ENCODE measurements at regions not wholly inside any gene's neighbourhood (a gene's known extent, or its start where the extent isn't known, plus 50 kb on each side); places are given as distances from the start of the nearest gene placed in this dataset.

DNA sequence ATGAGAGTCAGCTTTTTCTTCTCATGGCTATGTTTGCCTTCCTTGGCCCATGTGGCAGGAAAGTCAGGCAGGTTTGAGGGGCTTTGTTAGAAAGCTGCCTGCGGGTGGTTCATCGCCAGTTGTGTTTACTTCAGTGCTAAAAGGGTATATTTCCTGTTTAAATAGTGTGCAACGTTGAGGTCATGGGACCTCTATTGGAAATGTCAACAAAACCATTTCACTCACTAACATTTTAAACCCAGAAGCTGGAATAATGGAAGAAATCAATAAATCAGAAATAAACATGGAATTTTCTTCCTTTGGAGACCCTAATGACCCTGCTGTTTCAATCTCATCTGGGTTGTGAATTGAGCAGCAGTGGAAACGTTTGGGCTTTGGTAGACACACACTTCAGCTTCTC is 185.8 kb downstream of the ANKRD50 start:
- H3K4me3 ChIP-seq (ENCODE audit: low read depth, low read length), result no peak overlapping the region
- CTCF ChIA-PET, result interaction anchor here (1.0 to 1.2 kb wide), 2 partner anchors 11 to 756 kb away, joined by 3 read pairs; no protein-coding TSS in a partner anchor
- POLR2A ChIA-PET, result no interaction called here
- DNase-seq (ENCODE audit: low read depth, low spot score), result no peak
- TF ChIP-seq, protein P1, sequence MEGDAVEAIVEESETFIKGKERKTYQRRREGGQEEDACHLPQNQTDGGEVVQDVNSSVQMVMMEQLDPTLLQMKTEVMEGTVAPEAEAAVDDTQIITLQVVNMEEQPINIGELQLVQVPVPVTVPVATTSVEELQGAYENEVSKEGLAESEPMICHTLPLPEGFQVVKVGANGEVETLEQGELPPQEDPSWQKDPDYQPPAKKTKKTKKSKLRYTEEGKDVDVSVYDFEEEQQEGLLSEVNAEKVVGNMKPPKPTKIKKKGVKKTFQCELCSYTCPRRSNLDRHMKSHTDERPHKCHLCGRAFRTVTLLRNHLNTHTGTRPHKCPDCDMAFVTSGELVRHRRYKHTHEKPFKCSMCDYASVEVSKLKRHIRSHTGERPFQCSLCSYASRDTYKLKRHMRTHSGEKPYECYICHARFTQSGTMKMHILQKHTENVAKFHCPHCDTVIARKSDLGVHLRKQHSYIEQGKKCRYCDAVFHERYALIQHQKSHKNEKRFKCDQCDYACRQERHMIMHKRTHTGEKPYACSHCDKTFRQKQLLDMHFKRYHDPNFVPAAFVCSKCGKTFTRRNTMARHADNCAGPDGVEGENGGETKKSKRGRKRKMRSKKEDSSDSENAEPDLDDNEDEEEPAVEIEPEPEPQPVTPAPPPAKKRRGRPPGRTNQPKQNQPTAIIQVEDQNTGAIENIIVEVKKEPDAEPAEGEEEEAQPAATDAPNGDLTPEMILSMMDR (IDR thresholded peaks at IDR 0.05; ENCODE audit: insufficient read depth, low read length, missing control alignments), result no peak

DNA sequence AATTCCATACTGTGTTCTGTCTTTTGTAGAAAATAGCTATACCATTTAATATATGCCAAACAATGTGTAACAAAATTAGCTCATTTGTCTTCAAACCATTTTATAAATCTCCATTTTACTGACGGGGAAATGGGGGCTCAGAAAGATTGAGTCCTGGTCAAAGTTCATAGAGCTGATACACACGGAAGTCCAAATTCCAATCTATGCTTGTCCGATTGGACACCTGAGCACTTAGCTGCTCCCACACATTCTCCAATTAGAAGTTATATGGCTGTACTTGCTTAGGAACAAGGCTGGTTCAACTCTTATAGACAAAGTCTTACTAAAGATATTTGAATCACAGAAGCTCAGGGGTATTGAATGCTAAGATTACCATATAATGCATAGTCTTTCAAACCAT is 185.2 kb downstream of the ANKRD50 start:
- no peak overlapping the region for H3K4me3 ChIP-seq (ENCODE audit: low read depth, low read length)
- TF ChIP-seq, protein P1 (IDR thresholded peaks at IDR 0.05; ENCODE audit: insufficient read depth, low read length, missing control alignments), result no peak
- ChIA-PET CTCF (interaction anchor here (1.0 to 1.2 kb wide), 2 partner anchors 11 to 756 kb away, joined by 3 read pairs; no protein-coding TSS in a partner anchor), POLR2A (no interaction called here)
- no peak for DNase-seq (ENCODE audit: low read depth, low spot score)

DNA sequence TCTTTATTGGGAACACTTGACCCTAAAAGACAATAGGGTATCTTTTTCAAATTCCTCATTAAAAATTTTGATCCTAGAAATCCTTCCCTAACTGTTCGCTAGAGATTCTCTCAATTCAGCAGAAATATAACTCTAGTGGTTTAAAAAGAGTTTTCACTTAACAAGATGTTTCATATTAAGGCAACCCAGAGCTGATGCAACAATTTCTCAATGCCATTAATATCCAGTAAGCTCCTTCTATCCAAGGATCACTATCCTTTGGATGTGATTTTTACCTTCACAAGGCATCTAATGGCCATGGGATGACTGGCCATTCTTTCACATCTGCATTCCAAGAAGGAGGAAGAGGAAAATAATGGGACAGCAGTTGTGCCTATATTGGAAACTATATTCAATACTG is 183.4 kb downstream of the ANKRD50 start:
- TF ChIP-seq, protein P1 (IDR thresholded peaks at IDR 0.05; ENCODE audit: insufficient read depth, low read length, missing control alignments), result no peak
- ChIA-PET POLR2A (no interaction called here), CTCF (no interaction called here)
- no peak overlapping the region for H3K4me3 ChIP-seq (ENCODE audit: low read depth, low read length)
- DNase-seq (ENCODE audit: low read depth, low spot score), result no peak

DNA sequence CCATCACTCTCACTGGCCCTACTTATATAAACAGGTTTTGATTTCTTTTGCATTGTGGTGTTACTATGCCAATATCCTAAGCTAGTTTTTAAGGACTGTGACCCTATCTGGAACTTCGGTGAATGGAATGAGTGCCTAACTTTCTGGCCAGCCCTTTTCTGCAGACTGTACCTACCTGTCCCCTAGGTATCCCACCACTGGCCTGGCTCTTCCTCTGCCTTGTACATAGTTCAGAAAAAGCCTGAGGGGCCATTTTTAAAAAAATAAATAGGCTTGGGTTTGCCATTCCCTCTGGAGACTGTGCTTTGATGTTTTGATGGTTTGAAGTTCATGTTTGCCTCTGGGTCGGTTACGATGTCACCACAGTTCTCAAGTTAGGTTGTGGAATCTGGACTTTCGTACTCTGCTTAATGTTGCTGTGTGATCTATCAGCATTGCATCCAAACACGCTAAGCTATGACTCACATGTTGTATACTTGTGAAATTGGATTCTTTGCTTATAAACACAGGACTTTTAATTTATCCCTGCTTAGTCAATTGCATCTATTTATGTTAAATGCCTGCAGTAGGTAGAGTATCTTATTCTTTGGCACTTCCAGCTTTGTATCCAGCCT is 182.0 kb downstream of the ANKRD50 start:
- ChIA-PET POLR2A (no interaction called here), CTCF (no interaction called here)
- TF ChIP-seq, protein P1 (IDR thresholded peaks at IDR 0.05; ENCODE audit: insufficient read depth, low read length, missing control alignments), result no peak
- DNase-seq (ENCODE audit: low read depth, low spot score), result no peak
- no peak overlapping the region for H3K4me3 ChIP-seq (ENCODE audit: low read depth, low read length)

DNA sequence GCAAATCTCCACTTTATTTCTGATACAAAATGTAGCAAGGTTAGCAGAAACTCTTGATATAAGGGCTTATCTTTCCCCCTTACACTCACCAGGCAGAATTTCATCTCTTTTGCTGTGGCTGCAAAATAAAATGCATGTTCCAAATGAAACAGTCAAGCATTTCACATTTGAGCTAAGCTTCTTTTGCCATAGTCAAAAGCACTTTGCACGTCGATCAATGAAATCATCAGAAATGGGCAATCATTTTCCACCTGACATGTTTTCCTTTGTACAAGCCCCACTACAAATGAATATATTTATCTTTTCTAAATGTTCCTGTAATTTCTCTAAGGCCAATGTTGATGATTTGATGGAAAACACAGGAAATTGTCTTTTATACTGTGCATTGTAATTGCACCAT is 178.4 kb downstream of the ANKRD50 start:
- no peak for DNase-seq (ENCODE audit: low read depth, low spot score)
- ChIA-PET CTCF (no interaction called here), POLR2A (no interaction called here)
- TF ChIP-seq, protein P1 (IDR thresholded peaks at IDR 0.05; ENCODE audit: insufficient read depth, low read length, missing control alignments), result no peak
- no peak overlapping the region for H3K4me3 ChIP-seq (ENCODE audit: low read depth, low read length)

DNA sequence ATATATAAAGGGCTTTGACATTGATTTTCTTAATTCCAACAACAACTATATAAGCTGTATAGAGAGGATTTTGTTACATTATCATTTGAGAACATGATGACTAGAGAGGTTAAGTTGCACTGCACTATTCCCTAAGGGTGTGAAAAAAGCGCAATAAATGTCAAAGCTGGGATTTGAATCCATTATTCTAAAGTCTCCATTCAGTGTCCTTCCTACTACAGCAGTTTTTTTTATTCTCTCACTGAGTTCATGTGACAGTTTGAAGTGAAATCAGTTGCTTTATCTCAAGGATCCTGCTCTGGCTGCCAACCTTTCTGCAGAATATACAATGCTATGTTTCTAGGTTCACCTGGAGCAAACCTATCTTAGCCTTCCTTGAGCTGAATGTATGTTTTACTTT is 177.5 kb downstream of the ANKRD50 start:
- H3K4me3 ChIP-seq (ENCODE audit: low read depth, low read length), result no peak overlapping the region
- no peak for DNase-seq (ENCODE audit: low read depth, low spot score)
- POLR2A ChIA-PET, result no interaction called here
- CTCF ChIA-PET, result no interaction called here
- TF ChIP-seq, protein P1 (IDR thresholded peaks at IDR 0.05; ENCODE audit: insufficient read depth, low read length, missing control alignments), result no peak
